Liver (tissue), 8 donors: ENCODE measurements at regions not wholly inside any gene's neighbourhood (a gene's known extent, or its start where the extent isn't known, plus 50 kb on each side); places are given as distances from the start of the nearest gene placed in this dataset.

Source experiments
- DNase-seq: peaks from one replicate; pipeline ENCODE4 v3.0.0-alpha.2; 2017; ENCODE audit warnings: low spot score
- H3K27ac ChIP-seq, 2 donors: one replicate each; pipeline ENCODE4 v1.7.0; 2013; ENCODE audit warnings: inconsistent platforms in 2 of 2, low read length in 2 of 2, control low read depth in 1 of 2, low read depth in 1 of 2, mild to moderate bottlenecking in 1 of 2
- H3K27me3 ChIP-seq, 4 donors: one replicate each; pipeline versions ENCODE4 v1.6.1 to v1.7.0; 2013; ENCODE audit warnings: low read length in 3 of 4, inconsistent platforms in 1 of 4, mild to moderate bottlenecking in 1 of 4, moderate library complexity in 1 of 4; ENCODE audit not compliant: control insufficient read depth in 4 of 4, insufficient read depth in 4 of 4
- H3K36me3 ChIP-seq, 4 donors: one replicate each; pipeline versions ENCODE4 v1.6.1 to v1.7.0; 2013; ENCODE audit warnings: low read length in 3 of 4, mild to moderate bottlenecking in 3 of 4, low read depth in 1 of 4, moderate library complexity in 1 of 4; ENCODE audit not compliant: control insufficient read depth in 4 of 4, insufficient read depth in 3 of 4
- H3K4me1 ChIP-seq, 4 donors: one replicate each; pipeline versions ENCODE4 v1.6.1 to v1.7.0; 2013; ENCODE audit warnings: low read length in 3 of 4, mild to moderate bottlenecking in 3 of 4, moderate library complexity in 1 of 4; ENCODE audit not compliant: control insufficient read depth in 4 of 4, insufficient read depth in 4 of 4
- H3K4me3 ChIP-seq, 3 donors: one replicate each; pipeline versions ENCODE4 v1.6.1 to v1.7.0; 2013; ENCODE audit warnings: low read length in 3 of 3, control low read depth in 1 of 3, low read depth in 1 of 3, mild to moderate bottlenecking in 1 of 3
- H3K9ac ChIP-seq, 2 donors: one replicate each; pipeline ENCODE4 v1.7.0; 2013; ENCODE audit warnings: low read length in 2 of 2, mild to moderate bottlenecking in 2 of 2, moderate library complexity in 2 of 2, control low read depth in 1 of 2, low read depth in 1 of 2
- H3K9me3 ChIP-seq, 4 donors: one replicate each; pipeline versions ENCODE4 v1.6.1 to v1.7.0; 2013; ENCODE audit warnings: low read length in 3 of 4; ENCODE audit not compliant: control insufficient read depth in 4 of 4
- EGR1 ChIP-seq, 2 donors: IDR thresholded peaks; 2 replicates each; pipeline ENCODE4 v1.6.1; 2016 to 2018; ENCODE audit warnings: antibody characterized with exemption in 2 of 2, low read depth in 2 of 2
- FOXA1 ChIP-seq: IDR thresholded peaks from 2 replicates; pipeline ENCODE4 v1.6.1; 2016; ENCODE audit warnings: antibody characterized with exemption
- FOXA2 ChIP-seq: IDR thresholded peaks from 2 replicates; pipeline ENCODE4 v1.6.1; 2016; ENCODE audit warnings: antibody characterized with exemption
- GABPA ChIP-seq, 2 donors: IDR thresholded peaks in 1 of 2; conservative IDR thresholded peaks in 1 of 2; 2 replicates each; pipeline ENCODE4 v1.6.1; 2016; ENCODE audit warnings: antibody characterized with exemption in 2 of 2, mild to moderate bottlenecking in 1 of 2, moderate library complexity in 1 of 2
- HNF4A ChIP-seq, 2 donors: conservative IDR thresholded peaks; 2 replicates each; pipeline ENCODE4 v1.6.1; 2016; ENCODE audit warnings: antibody characterized with exemption in 2 of 2, mild to moderate bottlenecking in 2 of 2
- HNF4G ChIP-seq: IDR thresholded peaks from 2 replicates; pipeline ENCODE4 v1.6.1; 2016; ENCODE audit warnings: antibody characterized with exemption
- JUND ChIP-seq, 2 donors: IDR thresholded peaks; 2 replicates each; pipeline ENCODE4 v1.6.1; 2016; ENCODE audit warnings: antibody characterized with exemption in 2 of 2
- NR2F2 ChIP-seq: IDR thresholded peaks from 2 replicates; pipeline ENCODE4 v1.6.1; 2016; ENCODE audit warnings: antibody characterized with exemption
- RAD21 ChIP-seq, 2 donors: IDR thresholded peaks; 2 replicates each; pipeline ENCODE4 v1.6.1; 2016; ENCODE audit warnings: antibody characterized with exemption in 2 of 2, mild to moderate bottlenecking in 2 of 2
- RXRA ChIP-seq, 2 donors: IDR thresholded peaks; 2 replicates each; pipeline ENCODE4 v1.6.1; 2017 to 2018; ENCODE audit warnings: antibody characterized with exemption in 2 of 2, mild to moderate bottlenecking in 1 of 2
- SP1 ChIP-seq: IDR thresholded peaks from 2 replicates; pipeline ENCODE4 v1.6.1; 2018; ENCODE audit warnings: antibody characterized with exemption, mild to moderate bottlenecking
- TAF1 ChIP-seq: conservative IDR thresholded peaks from 2 replicates; pipeline ENCODE4 v1.6.1; 2016; ENCODE audit warnings: antibody characterized with exemption, mild to moderate bottlenecking
- YY1 ChIP-seq: IDR thresholded peaks from 2 replicates; pipeline ENCODE4 v1.6.1; 2016; ENCODE audit warnings: antibody characterized with exemption, mild to moderate bottlenecking
- WGBS: extraction: QIAGEN DNeasy Blood & Tissue Kit; methylation state at CpG from one replicate; pipeline ENCODE4 v1.1.7; 2013; 5-methylcytosine and 5-hydroxymethylcytosine counted together
- TF ChIP-seq, protein P1 (sequence below): IDR thresholded peaks from 2 replicates; pipeline ENCODE4 v1.6.1; 2016; ENCODE audit warnings: antibody characterized with exemption
- TF ChIP-seq, protein P2 (sequence below): IDR thresholded peaks from 2 replicates; pipeline ENCODE4 v1.6.1; 2016; ENCODE audit warnings: antibody characterized with exemption
- TF ChIP-seq, protein P3 (sequence below): fragments of 150-350 bp; IDR thresholded peaks from 2 replicates; pipeline ENCODE4 v1.5.1; 2017; ENCODE audit warnings: improper control_type of control experiment, low read depth, low read length; ENCODE audit not compliant: missing input control
- TF ChIP-seq, protein P4 (sequence below): IDR thresholded peaks from 2 replicates; pipeline ENCODE4 v1.6.1; 2016; ENCODE audit warnings: antibody characterized with exemption, mild to moderate bottlenecking
- donor health status: healthy.
- donor health status: healthy.
- donor health status: healthy.
- donor health status: healthy.
- donor health status: healthy.

DNA sequence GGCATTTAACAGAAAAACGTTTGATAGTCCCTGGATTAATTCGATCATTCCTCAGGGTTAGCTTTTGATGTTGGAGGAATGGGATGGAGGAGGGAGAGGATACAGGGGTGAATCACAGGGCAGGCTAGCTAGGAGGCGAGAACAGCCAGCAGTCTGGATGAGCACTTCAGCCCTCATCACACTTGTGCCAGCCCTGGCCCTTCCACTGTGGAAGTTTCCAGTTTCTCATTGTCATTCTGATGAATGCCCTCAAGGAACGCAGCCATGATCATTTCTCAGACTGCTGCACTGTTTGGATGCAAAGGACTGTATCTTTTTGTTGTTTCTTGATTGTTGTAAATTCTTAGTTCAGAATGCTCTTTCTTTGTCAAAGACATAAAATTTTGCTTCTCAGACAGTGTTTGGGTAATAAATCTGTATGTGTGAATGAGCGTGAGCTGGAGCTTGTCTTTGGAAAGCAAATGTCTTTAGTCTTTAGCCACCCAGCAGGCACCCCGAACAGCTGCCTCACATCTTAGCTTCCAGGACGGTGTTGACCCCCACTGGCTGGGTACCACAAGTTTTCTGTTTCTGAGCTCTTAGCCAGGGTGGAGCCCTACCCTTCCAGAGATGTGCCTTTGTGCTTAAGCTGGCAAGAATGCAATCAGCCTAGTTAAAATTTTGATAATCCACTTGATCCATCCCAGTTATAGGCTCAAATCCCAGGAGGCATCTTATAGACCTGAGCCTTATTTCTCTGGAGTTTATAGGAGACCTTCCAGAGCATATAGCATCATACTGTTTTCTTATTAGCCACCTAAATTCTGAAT lies 121.1 kb downstream of the PDCD6IP start:
- DNase-seq: no peak
- TF ChIP-seq TAF1: no peak
- no peak for TF ChIP-seq SP1
- no peak for TF ChIP-seq GABPA (IDR thresholded peaks at IDR 0.05 in 1 of 2, conservative IDR thresholded peaks at IDR 0.05 in 1 of 2)
- TF ChIP-seq FOXA2: no peak
- no peaks in the 10 kb centered on the region for H3K27me3 ChIP-seq
- no peaks in the 10 kb centered on the region for H3K9me3 ChIP-seq
- H3K36me3 ChIP-seq: no peaks in the 10 kb centered on the region
- 76% methylated on average over 7 of the region's 7 CpGs for WGBS
- H3K4me1 ChIP-seq: no peaks in the 10 kb centered on the region
- H3K4me3 ChIP-seq: no peak overlapping the region
- H3K9ac ChIP-seq: no peak overlapping the region
- H3K27ac ChIP-seq: no peak overlapping the region

DNA sequence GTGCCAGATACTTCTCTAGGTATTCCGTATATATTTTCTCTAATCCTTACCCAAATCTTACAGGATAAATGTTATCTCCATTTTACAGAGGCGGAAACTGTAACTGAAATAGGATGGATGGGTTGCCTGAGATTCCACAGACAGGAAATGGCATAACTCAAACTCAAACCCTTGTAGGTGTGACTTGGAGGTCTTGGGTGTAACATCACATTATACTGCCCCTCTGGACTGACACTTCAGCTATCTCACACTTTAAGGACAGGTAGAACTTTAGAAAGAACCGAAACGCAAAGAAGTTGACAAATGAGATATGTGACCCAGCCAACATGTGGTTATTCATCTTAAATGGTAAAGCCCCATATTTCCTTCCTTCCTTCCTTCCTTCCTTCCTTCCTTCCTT lies 122.1 kb downstream of the PDCD6IP start:
- H3K36me3 ChIP-seq: no peaks in the 10 kb centered on the region
- H3K27ac ChIP-seq: no peak overlapping the region
- H3K9ac ChIP-seq: no peak overlapping the region
- no peak overlapping the region for H3K4me3 ChIP-seq
- DNase-seq: no peak
- no peaks in the 10 kb centered on the region for H3K9me3 ChIP-seq
- WGBS: 82% methylated on average over 4 of the region's 4 CpGs
- no peak for TF ChIP-seq RAD21 (IDR thresholded peaks at IDR 0.05)
- no peak for TF ChIP-seq NR2F2
- TF ChIP-seq, protein P1, sequence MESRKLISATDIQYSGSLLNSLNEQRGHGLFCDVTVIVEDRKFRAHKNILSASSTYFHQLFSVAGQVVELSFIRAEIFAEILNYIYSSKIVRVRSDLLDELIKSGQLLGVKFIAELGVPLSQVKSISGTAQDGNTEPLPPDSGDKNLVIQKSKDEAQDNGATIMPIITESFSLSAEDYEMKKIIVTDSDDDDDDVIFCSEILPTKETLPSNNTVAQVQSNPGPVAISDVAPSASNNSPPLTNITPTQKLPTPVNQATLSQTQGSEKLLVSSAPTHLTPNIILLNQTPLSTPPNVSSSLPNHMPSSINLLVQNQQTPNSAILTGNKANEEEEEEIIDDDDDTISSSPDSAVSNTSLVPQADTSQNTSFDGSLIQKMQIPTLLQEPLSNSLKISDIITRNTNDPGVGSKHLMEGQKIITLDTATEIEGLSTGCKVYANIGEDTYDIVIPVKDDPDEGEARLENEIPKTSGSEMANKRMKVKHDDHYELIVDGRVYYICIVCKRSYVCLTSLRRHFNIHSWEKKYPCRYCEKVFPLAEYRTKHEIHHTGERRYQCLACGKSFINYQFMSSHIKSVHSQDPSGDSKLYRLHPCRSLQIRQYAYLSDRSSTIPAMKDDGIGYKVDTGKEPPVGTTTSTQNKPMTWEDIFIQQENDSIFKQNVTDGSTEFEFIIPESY: no peak
- TF ChIP-seq JUND (IDR thresholded peaks at IDR 0.05): no peak
- TF ChIP-seq, protein P2, sequence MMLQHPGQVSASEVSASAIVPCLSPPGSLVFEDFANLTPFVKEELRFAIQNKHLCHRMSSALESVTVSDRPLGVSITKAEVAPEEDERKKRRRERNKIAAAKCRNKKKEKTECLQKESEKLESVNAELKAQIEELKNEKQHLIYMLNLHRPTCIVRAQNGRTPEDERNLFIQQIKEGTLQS: no peak
- no peak for TF ChIP-seq HNF4A (conservative IDR thresholded peaks at IDR 0.05)
- no peaks in the 10 kb centered on the region for H3K27me3 ChIP-seq
- no peaks in the 10 kb centered on the region for H3K4me1 ChIP-seq

DNA sequence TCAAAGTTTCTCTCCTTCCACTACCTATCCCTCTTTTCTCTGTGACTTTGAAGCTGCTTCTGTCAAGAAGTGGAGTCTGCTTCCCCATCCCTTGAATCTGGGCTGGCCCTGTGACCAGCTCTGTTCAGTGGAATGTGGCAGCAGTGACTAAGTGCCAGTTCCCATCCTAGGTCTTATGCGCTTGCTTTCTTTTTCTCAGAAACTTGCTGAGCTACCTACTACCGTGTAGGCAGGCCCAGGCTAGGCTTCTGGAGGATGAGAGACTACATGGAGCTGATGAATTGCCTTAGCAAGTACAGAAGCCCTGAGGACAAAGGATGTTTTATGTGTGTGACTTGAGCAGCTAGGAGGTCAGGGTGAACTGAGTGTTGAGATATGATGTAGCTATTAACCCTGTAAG lies 123.2 kb downstream of the PDCD6IP start:
- no peaks in the 10 kb centered on the region for H3K4me1 ChIP-seq
- TF ChIP-seq FOXA2 (no peak), FOXA1 (no peak), EGR1 (IDR thresholded peaks at IDR 0.05; ENCODE audit: low read depth in 2 of 2) (no peak), NR2F2 (no peak), HNF4G (no peak), SP1 (no peak), YY1 (no peak), RXRA (IDR thresholded peaks at IDR 0.05) (no peak), RAD21 (IDR thresholded peaks at IDR 0.05) (no peak), GABPA (IDR thresholded peaks at IDR 0.05 in 1 of 2, conservative IDR thresholded peaks at IDR 0.05 in 1 of 2) (no peak), TAF1 (no peak)
- TF ChIP-seq, protein P3, sequence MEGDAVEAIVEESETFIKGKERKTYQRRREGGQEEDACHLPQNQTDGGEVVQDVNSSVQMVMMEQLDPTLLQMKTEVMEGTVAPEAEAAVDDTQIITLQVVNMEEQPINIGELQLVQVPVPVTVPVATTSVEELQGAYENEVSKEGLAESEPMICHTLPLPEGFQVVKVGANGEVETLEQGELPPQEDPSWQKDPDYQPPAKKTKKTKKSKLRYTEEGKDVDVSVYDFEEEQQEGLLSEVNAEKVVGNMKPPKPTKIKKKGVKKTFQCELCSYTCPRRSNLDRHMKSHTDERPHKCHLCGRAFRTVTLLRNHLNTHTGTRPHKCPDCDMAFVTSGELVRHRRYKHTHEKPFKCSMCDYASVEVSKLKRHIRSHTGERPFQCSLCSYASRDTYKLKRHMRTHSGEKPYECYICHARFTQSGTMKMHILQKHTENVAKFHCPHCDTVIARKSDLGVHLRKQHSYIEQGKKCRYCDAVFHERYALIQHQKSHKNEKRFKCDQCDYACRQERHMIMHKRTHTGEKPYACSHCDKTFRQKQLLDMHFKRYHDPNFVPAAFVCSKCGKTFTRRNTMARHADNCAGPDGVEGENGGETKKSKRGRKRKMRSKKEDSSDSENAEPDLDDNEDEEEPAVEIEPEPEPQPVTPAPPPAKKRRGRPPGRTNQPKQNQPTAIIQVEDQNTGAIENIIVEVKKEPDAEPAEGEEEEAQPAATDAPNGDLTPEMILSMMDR: no peak
- TF ChIP-seq, protein P4, sequence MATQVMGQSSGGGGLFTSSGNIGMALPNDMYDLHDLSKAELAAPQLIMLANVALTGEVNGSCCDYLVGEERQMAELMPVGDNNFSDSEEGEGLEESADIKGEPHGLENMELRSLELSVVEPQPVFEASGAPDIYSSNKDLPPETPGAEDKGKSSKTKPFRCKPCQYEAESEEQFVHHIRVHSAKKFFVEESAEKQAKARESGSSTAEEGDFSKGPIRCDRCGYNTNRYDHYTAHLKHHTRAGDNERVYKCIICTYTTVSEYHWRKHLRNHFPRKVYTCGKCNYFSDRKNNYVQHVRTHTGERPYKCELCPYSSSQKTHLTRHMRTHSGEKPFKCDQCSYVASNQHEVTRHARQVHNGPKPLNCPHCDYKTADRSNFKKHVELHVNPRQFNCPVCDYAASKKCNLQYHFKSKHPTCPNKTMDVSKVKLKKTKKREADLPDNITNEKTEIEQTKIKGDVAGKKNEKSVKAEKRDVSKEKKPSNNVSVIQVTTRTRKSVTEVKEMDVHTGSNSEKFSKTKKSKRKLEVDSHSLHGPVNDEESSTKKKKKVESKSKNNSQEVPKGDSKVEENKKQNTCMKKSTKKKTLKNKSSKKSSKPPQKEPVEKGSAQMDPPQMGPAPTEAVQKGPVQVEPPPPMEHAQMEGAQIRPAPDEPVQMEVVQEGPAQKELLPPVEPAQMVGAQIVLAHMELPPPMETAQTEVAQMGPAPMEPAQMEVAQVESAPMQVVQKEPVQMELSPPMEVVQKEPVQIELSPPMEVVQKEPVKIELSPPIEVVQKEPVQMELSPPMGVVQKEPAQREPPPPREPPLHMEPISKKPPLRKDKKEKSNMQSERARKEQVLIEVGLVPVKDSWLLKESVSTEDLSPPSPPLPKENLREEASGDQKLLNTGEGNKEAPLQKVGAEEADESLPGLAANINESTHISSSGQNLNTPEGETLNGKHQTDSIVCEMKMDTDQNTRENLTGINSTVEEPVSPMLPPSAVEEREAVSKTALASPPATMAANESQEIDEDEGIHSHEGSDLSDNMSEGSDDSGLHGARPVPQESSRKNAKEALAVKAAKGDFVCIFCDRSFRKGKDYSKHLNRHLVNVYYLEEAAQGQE: no peak
- TF ChIP-seq, protein P2: no peak
- H3K9ac ChIP-seq: no peak overlapping the region
- no peaks in the 10 kb centered on the region for H3K27me3 ChIP-seq
- 92% methylated on average over 2 of the region's 2 CpGs for WGBS
- no peak overlapping the region for H3K27ac ChIP-seq
- DNase-seq: no peak
- H3K9me3 ChIP-seq: no peaks in the 10 kb centered on the region
- no peaks in the 10 kb centered on the region for H3K36me3 ChIP-seq
- no peak overlapping the region for H3K4me3 ChIP-seq
